ENCODE measurements at regions not wholly inside any gene's neighbourhood (a gene's known extent, or its start where the extent isn't known, plus 50 kb on each side); places are given as distances from the start of the nearest gene placed in this dataset.

GRCh38 chr7:27395626-27396025, 153.0 kb downstream of the EVX1 start:
- no peak for TF ChIP-seq E2F5 (CRISPR knock-in tag; IDR thresholded peaks at IDR 0.05)
- TF ChIP-seq IRF1 (CRISPR knock-in tag; IDR thresholded peaks at IDR 0.05), result no peak
- no peak for TF ChIP-seq JAZF1 (CRISPR knock-in tag; IDR thresholded peaks at IDR 0.05)
- TF ChIP-seq RELA (CRISPR knock-in tag; IDR thresholded peaks at IDR 0.05; ENCODE audit: borderline replicate concordance), result no peak
- TF ChIP-seq ETV6 (CRISPR knock-in tag; IDR thresholded peaks at IDR 0.05), result no peak
- TF ChIP-seq KAT7 (CRISPR knock-in tag; IDR thresholded peaks at IDR 0.05; ENCODE audit: borderline replicate concordance), result no peak
- no peak for TF ChIP-seq MLX (CRISPR knock-in tag; IDR thresholded peaks at IDR 0.05)
- ChIA-PET CTCF (no interaction called here), POLR2A (no interaction called here)
- Mint-ChIP-seq H3K9me3 (no peaks in the 10 kb centered on the region), H3K4me1 (0 out of 2 replicates have a peak, but pooled peaks cover 3% of the 10 kb centered on the region), H3K36me3 (no peaks in the 10 kb centered on the region), H3K27me3 (ENCODE audit: low read depth) (no peaks in the 10 kb centered on the region; the same call in 1 of the 2 replicates), H3K27ac (no peak overlapping the region), H3K4me3 (no peak overlapping the region)
- ATAC-seq (no peak), DNase-seq (ENCODE audit: low spot score) (no peak)

GRCh38 chr7:27397503-27397902, 154.9 kb downstream of the EVX1 start:
- DNase-seq (ENCODE audit: low spot score) (no peak), ATAC-seq (no peak)
- Mint-ChIP-seq H3K4me1 (0 out of 2 replicates have a peak, but pooled peaks cover 3% of the 10 kb centered on the region), H3K4me3 (no peak overlapping the region), H3K36me3 (no peaks in the 10 kb centered on the region), H3K27ac (no peak overlapping the region), H3K9me3 (peaks cover 5% of the 10 kb centered on the region), H3K27me3 (ENCODE audit: low read depth) (no peaks in the 10 kb centered on the region; the same call in 1 of the 2 replicates)
- ChIA-PET POLR2A (no interaction called here), CTCF (no interaction called here)
- TF ChIP-seq AFF4 (CRISPR knock-in tag; IDR thresholded peaks at IDR 0.05; ENCODE audit: borderline replicate concordance) (no peak), GABPB1 (CRISPR knock-in tag; IDR thresholded peaks at IDR 0.05) (no peak), STAT6 (CRISPR knock-in tag; conservative IDR thresholded peaks at IDR 0.05; ENCODE audit: low read depth) (no peak), FOXK1 (CRISPR knock-in tag; IDR thresholded peaks at IDR 0.05) (no peak), FOXJ3 (CRISPR knock-in tag; IDR thresholded peaks at IDR 0.05; ENCODE audit: borderline replicate concordance) (no peak), ZNF317 (CRISPR knock-in tag; IDR thresholded peaks at IDR 0.05; ENCODE audit: borderline replicate concordance, low read depth) (no peak), PRDM15 (CRISPR knock-in tag; IDR thresholded peaks at IDR 0.05) (no peak), ZBTB21 (CRISPR knock-in tag; IDR thresholded peaks at IDR 0.05; ENCODE audit: borderline replicate concordance) (no peak), TEAD4 (CRISPR knock-in tag; IDR thresholded peaks at IDR 0.05) (no peak), MLX (CRISPR knock-in tag; IDR thresholded peaks at IDR 0.05) (no peak), KAT7 (CRISPR knock-in tag; IDR thresholded peaks at IDR 0.05; ENCODE audit: borderline replicate concordance) (no peak), RORB (CRISPR knock-in tag; IDR thresholded peaks at IDR 0.05) (no peak), E2F5 (CRISPR knock-in tag; IDR thresholded peaks at IDR 0.05) (no peak), GRHL2 (CRISPR knock-in tag; IDR thresholded peaks at IDR 0.05; ENCODE audit: insufficient replicate concordance, severe bottlenecking) (no peak), NFYB (CRISPR knock-in tag; conservative IDR thresholded peaks at IDR 0.05; ENCODE audit: low read depth) (no peak), MAX (CRISPR knock-in tag; IDR thresholded peaks at IDR 0.05) (no peak)

Data from WTC11 (cell line).